ENCODE measurements at regions not wholly inside any gene's neighbourhood (a gene's known extent, or its start where the extent isn't known, plus 50 kb on each side); places are given as distances from the start of the nearest gene placed in this dataset.

GRCh38 chr5:152701305-152701949 is 296.3 kb upstream of the NMUR2 start:
- ChIA-PET CTCF (ENCODE audit: partially characterized antibody) (no interaction called here), POLR2A (ENCODE audit: partially characterized antibody) (no interaction called here)

GRCh38 chr5:152704286-152704685 is 299.2 kb upstream of the NMUR2 start:
- peaks cover 0 to 19% (median 5%) of the 10 kb centered on the region in 8 donors for H3K9me3 Mint-ChIP-seq
- Histone ChIP-seq H3K36me3 (ENCODE audit: insufficient read depth, low read length) (no peaks in the 10 kb centered on the region), H3K4me1 (ENCODE audit: insufficient read depth, low read length) (no peaks in the 10 kb centered on the region), H3K9me3 (ENCODE audit: control insufficient read depth in 1 of 2, low read length in 2 of 2) (no peaks in the 10 kb centered on the region), H3K4me3 (ENCODE audit: low read length in 2 of 2) (no peak overlapping the region), H3K27ac (ENCODE audit: low read depth, low read length) (no peak overlapping the region), H3K27me3 (ENCODE audit: insufficient read depth, low read length) (no peaks in the 10 kb centered on the region)
- no peak overlapping the region for H3K27ac Mint-ChIP-seq
- DNase-seq = no peak
- no peaks in the 10 kb centered on the region for H3K36me3 Mint-ChIP-seq
- POLR2A ChIA-PET (ENCODE audit: partially characterized antibody) = no interaction called here
- CTCF ChIA-PET (ENCODE audit: partially characterized antibody) = no interaction called here
- intact Hi-C loops (cut with micrococcal nuclease) = no loop called here
- no peaks in the 10 kb centered on the region for H3K4me1 Mint-ChIP-seq
- H3K4me3 Mint-ChIP-seq = no peak overlapping the region
- peaks cover 0 to 3% of the 10 kb centered on the region in 2 donors for H3K27me3 Mint-ChIP-seq

More at GRCh38 chr5:152701305-152701949, 296.3 kb upstream of the NMUR2 start:
- Mint-ChIP-seq H3K4me3 (no peak overlapping the region), H3K27me3 (peaks cover 0 to 3% of the 10 kb centered on the region in 2 donors), H3K9me3 (peaks cover 0 to 21% (median 3%) of the 10 kb centered on the region in 8 donors), H3K4me1 (no peaks in the 10 kb centered on the region), H3K27ac (no peak overlapping the region), H3K36me3 (no peaks in the 10 kb centered on the region)
- Histone ChIP-seq H3K36me3 (ENCODE audit: insufficient read depth, low read length) (no peaks in the 10 kb centered on the region), H3K4me1 (ENCODE audit: insufficient read depth, low read length) (no peaks in the 10 kb centered on the region), H3K4me3 (ENCODE audit: low read length in 2 of 2) (no peak overlapping the region), H3K9me3 (ENCODE audit: control insufficient read depth in 1 of 2, low read length in 2 of 2) (no peaks in the 10 kb centered on the region), H3K27me3 (ENCODE audit: insufficient read depth, low read length) (no peaks in the 10 kb centered on the region), H3K27ac (ENCODE audit: low read depth, low read length) (no peak overlapping the region)
- no peak for DNase-seq
- intact Hi-C loops (cut with micrococcal nuclease) = no loop called here

GRCh38 chr5:152711801-152712388 is 306.8 kb upstream of the NMUR2 start:
- Histone ChIP-seq H3K4me3 (ENCODE audit: low read length in 2 of 2) (no peak overlapping the region), H3K4me1 (ENCODE audit: insufficient read depth, low read length) (no peaks in the 10 kb centered on the region), H3K27ac (ENCODE audit: low read depth, low read length) (no peak overlapping the region), H3K27me3 (ENCODE audit: insufficient read depth, low read length) (no peaks in the 10 kb centered on the region), H3K9me3 (ENCODE audit: control insufficient read depth in 1 of 2, low read length in 2 of 2) (no peaks in the 10 kb centered on the region), H3K36me3 (ENCODE audit: insufficient read depth, low read length) (no peaks in the 10 kb centered on the region)
- no peak for DNase-seq
- Mint-ChIP-seq H3K27ac (no peak overlapping the region), H3K27me3 (no peaks in the 10 kb centered on the region), H3K4me3 (no peak overlapping the region), H3K9me3 (peaks cover 0 to 8% (median 3%) of the 10 kb centered on the region in 8 donors), H3K4me1 (no peaks in the 10 kb centered on the region), H3K36me3 (no peaks in the 10 kb centered on the region)
- intact Hi-C loops (cut with micrococcal nuclease) = no loop called here
- ChIA-PET POLR2A (ENCODE audit: partially characterized antibody) (no interaction called here), CTCF (ENCODE audit: partially characterized antibody) (no interaction called here)

- no peaks in the 10 kb centered on the region for H3K4me1 Mint-ChIP-seq
- H3K36me3 ChIP-seq (ENCODE audit: insufficient read depth, low read length) = no peaks in the 10 kb centered on the region
These were observed 312.3 kb upstream of the NMUR2 start for GRCh38 chr5:152717393-152717792.

GRCh38 chr5:152723482-152723881 is 318.4 kb upstream of the NMUR2 start:
- no peak overlapping the region for H3K27ac Mint-ChIP-seq
- no peak overlapping the region for H3K4me3 ChIP-seq (ENCODE audit: low read length in 2 of 2)
- ChIA-PET CTCF (ENCODE audit: partially characterized antibody) (no interaction called here), POLR2A (ENCODE audit: partially characterized antibody) (no interaction called here)
- no peak overlapping the region for H3K4me3 Mint-ChIP-seq
- H3K27ac ChIP-seq (ENCODE audit: low read depth, low read length) = no peak overlapping the region
- intact Hi-C loops (cut with micrococcal nuclease) = no loop called here
- H3K27me3 Mint-ChIP-seq = no peaks in the 10 kb centered on the region
- H3K9me3 Mint-ChIP-seq = peaks cover 0 to 26% (median 9%) of the 10 kb centered on the region in 8 donors
- H3K36me3 ChIP-seq (ENCODE audit: insufficient read depth, low read length) = no peaks in the 10 kb centered on the region
- H3K4me1 Mint-ChIP-seq = no peaks in the 10 kb centered on the region
- H3K27me3 ChIP-seq (ENCODE audit: insufficient read depth, low read length) = no peaks in the 10 kb centered on the region
- peaks cover 0 to 5% of the 10 kb centered on the region in 2 donors for H3K9me3 ChIP-seq (ENCODE audit: control insufficient read depth in 1 of 2, low read length in 2 of 2)
- peak in 1 of 5 donors; percentile 22 for DNase-seq
- H3K4me1 ChIP-seq (ENCODE audit: insufficient read depth, low read length) = no peaks in the 10 kb centered on the region
- no peaks in the 10 kb centered on the region for H3K36me3 Mint-ChIP-seq

More at GRCh38 chr5:152717393-152717792, 312.3 kb upstream of the NMUR2 start:
- Histone ChIP-seq H3K27me3 (ENCODE audit: insufficient read depth, low read length) (no peaks in the 10 kb centered on the region), H3K27ac (ENCODE audit: low read depth, low read length) (no peak overlapping the region), H3K4me1 (ENCODE audit: insufficient read depth, low read length) (no peaks in the 10 kb centered on the region), H3K9me3 (ENCODE audit: control insufficient read depth in 1 of 2, low read length in 2 of 2) (no peaks in the 10 kb centered on the region), H3K4me3 (ENCODE audit: low read length in 2 of 2) (no peak overlapping the region)
- Mint-ChIP-seq H3K27me3 (no peaks in the 10 kb centered on the region), H3K9me3 (peaks cover 0 to 9% (median 4%) of the 10 kb centered on the region in 8 donors), H3K27ac (no peak overlapping the region), H3K36me3 (no peaks in the 10 kb centered on the region), H3K4me3 (no peak overlapping the region)
- ChIA-PET CTCF (ENCODE audit: partially characterized antibody) (interaction anchor here (1.0 kb wide), 1 partner anchor 25 kb away, joined by 3 read pairs; no protein-coding TSS in a partner anchor), POLR2A (ENCODE audit: partially characterized antibody) (no interaction called here)
- no peak for DNase-seq
- intact Hi-C loops (cut with micrococcal nuclease) = no loop called here

GRCh38 chr5:152730176-152730575 is 325.1 kb upstream of the NMUR2 start:
- no peaks in the 10 kb centered on the region for H3K27me3 Mint-ChIP-seq
- peaks cover 0 to 5% (median 0%) of the 10 kb centered on the region in 8 donors for H3K9me3 Mint-ChIP-seq
- H3K4me1 Mint-ChIP-seq = no peaks in the 10 kb centered on the region
- H3K4me1 ChIP-seq (ENCODE audit: insufficient read depth, low read length) = no peaks in the 10 kb centered on the region
- intact Hi-C loops (cut with micrococcal nuclease) = no loop called here
- DNase-seq = no peak
- no peaks in the 10 kb centered on the region for H3K27me3 ChIP-seq (ENCODE audit: insufficient read depth, low read length)
- ChIA-PET POLR2A (ENCODE audit: partially characterized antibody) (no interaction called here), CTCF (ENCODE audit: partially characterized antibody) (no interaction called here)
- no peaks in the 10 kb centered on the region for H3K36me3 Mint-ChIP-seq
- no peaks in the 10 kb centered on the region for H3K36me3 ChIP-seq (ENCODE audit: insufficient read depth, low read length)
- H3K27ac Mint-ChIP-seq = no peak overlapping the region
- no peak overlapping the region for H3K27ac ChIP-seq (ENCODE audit: low read depth, low read length)
- H3K4me3 ChIP-seq (ENCODE audit: low read length in 2 of 2) = no peak overlapping the region
- no peak overlapping the region for H3K4me3 Mint-ChIP-seq
- no peaks in the 10 kb centered on the region for H3K9me3 ChIP-seq (ENCODE audit: control insufficient read depth in 1 of 2, low read length in 2 of 2)

GRCh38 chr5:152736906-152737305 is 331.8 kb upstream of the NMUR2 start:
- DNase-seq = no peak
- intact Hi-C loops (cut with micrococcal nuclease) = no loop called here
- no peaks in the 10 kb centered on the region for H3K9me3 ChIP-seq (ENCODE audit: control insufficient read depth in 1 of 2, low read length in 2 of 2)
- no peak overlapping the region for H3K4me3 ChIP-seq (ENCODE audit: low read length in 2 of 2)
- H3K27ac ChIP-seq (ENCODE audit: low read depth, low read length) = no peak overlapping the region
- ChIA-PET CTCF (ENCODE audit: partially characterized antibody) (no interaction called here), POLR2A (ENCODE audit: partially characterized antibody) (no interaction called here)
- H3K4me3 Mint-ChIP-seq = no peak overlapping the region
- H3K27me3 Mint-ChIP-seq = no peaks in the 10 kb centered on the region
- H3K9me3 Mint-ChIP-seq = peaks cover 0 to 16% (median 11%) of the 10 kb centered on the region in 8 donors
- no peaks in the 10 kb centered on the region for H3K36me3 ChIP-seq (ENCODE audit: insufficient read depth, low read length)
- no peak overlapping the region for H3K27ac Mint-ChIP-seq
- H3K4me1 Mint-ChIP-seq = no peaks in the 10 kb centered on the region
- no peaks in the 10 kb centered on the region for H3K27me3 ChIP-seq (ENCODE audit: insufficient read depth, low read length)
- H3K4me1 ChIP-seq (ENCODE audit: insufficient read depth, low read length) = no peaks in the 10 kb centered on the region
- H3K36me3 Mint-ChIP-seq = no peaks in the 10 kb centered on the region
